ENCODE measurements at regions not wholly inside any gene's neighbourhood (a gene's known extent, or its start where the extent isn't known, plus 50 kb on each side); places are given as distances from the start of the nearest gene placed in this dataset.

DNA sequence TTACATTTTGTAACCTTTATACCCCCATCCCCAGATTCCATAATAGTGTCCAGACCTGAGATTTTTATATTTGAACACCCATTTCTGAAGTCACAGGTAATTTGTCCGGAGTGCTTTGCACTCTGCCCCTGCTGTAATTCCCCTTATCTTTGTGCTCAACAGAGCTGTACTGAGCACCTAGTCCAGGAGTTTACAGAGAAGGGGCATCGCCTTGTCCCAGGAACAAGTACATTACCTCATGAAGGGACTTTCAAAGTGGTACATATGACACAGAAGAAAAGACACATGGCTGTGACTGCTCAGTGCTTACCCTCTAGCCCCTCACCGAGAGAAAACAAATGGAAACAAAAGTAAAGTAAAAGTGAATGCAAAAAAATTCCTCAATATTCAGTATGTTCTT is 373.5 kb downstream of the SOX11 start:
- H3K36me3 ChIP-seq (ENCODE audit: control insufficient read depth, insufficient read depth, low read length): no peaks in the 10 kb centered on the region
- no peak overlapping the region for H3K4me3 ChIP-seq (ENCODE audit: insufficient read depth, low read depth, low read length, poor library complexity, severe bottlenecking)
- no peak overlapping the region for H3K27ac ChIP-seq (ENCODE audit: insufficient read depth, low read length, poor library complexity, severe bottlenecking)
- DNase-seq: no peak
- no peaks in the 10 kb centered on the region for H3K4me1 ChIP-seq (ENCODE audit: control insufficient read depth, insufficient read depth, low read length, poor library complexity, severe bottlenecking)
- H3K27me3 ChIP-seq (replicated peaks; ENCODE audit: control insufficient read depth, insufficient read depth, low read length, poor library complexity, severe bottlenecking): no peaks in the 10 kb centered on the region
- H3K9me3 ChIP-seq (ENCODE audit: control insufficient read depth, low read length): no peaks in the 10 kb centered on the region

DNA sequence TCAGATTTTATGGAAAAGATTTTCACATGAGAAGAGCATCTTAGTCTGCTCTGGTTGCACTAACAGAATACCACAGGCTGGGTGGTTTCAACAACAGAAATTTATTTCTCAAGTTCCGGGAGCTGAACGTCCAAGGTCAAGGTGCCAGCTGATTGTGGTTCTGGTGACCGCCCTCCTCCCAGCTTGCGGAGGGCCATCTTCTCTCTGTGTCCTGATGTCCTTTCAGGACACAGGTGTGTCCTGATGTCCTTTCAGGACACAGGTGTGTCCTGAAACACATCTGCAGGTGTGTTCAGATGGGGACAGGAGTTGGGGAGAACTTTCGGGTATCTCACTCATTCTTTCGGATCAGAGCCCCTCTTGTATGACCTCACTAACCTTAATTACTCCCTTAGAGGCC is 374.9 kb downstream of the SOX11 start:
- Histone ChIP-seq H3K4me3 (ENCODE audit: insufficient read depth, low read depth, low read length, poor library complexity, severe bottlenecking) (no peak overlapping the region), H3K4me1 (ENCODE audit: control insufficient read depth, insufficient read depth, low read length, poor library complexity, severe bottlenecking) (no peaks in the 10 kb centered on the region), H3K27me3 (replicated peaks; ENCODE audit: control insufficient read depth, insufficient read depth, low read length, poor library complexity, severe bottlenecking) (no peaks in the 10 kb centered on the region), H3K27ac (ENCODE audit: insufficient read depth, low read length, poor library complexity, severe bottlenecking) (no peak overlapping the region), H3K36me3 (ENCODE audit: control insufficient read depth, insufficient read depth, low read length) (no peaks in the 10 kb centered on the region), H3K9me3 (ENCODE audit: control insufficient read depth, low read length) (no peaks in the 10 kb centered on the region)
- no peak for DNase-seq

DNA sequence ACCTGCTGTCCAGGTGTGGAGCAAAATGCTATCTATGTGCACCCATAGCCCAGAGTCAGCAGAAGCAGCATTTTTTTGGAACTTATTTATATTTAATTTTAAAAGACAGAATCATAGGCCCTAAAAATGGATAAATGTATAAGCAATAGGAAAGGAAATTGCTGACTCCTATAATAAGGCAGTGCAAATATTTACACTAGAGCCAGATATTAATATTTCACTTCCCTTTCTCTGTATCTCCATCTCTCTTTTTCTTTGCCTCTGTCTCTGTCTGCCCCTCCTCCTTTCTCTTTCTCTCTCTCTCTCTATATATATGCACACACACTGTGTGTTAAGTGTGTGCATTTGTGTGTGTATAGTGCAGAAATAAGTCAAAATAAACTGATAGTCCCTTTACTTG is 375.6 kb downstream of the SOX11 start:
- Histone ChIP-seq H3K27ac (ENCODE audit: insufficient read depth, low read length, poor library complexity, severe bottlenecking) (no peak overlapping the region), H3K4me1 (ENCODE audit: control insufficient read depth, insufficient read depth, low read length, poor library complexity, severe bottlenecking) (no peaks in the 10 kb centered on the region), H3K4me3 (ENCODE audit: insufficient read depth, low read depth, low read length, poor library complexity, severe bottlenecking) (no peak overlapping the region), H3K9me3 (ENCODE audit: control insufficient read depth, low read length) (no peaks in the 10 kb centered on the region), H3K27me3 (replicated peaks; ENCODE audit: control insufficient read depth, insufficient read depth, low read length, poor library complexity, severe bottlenecking) (no peaks in the 10 kb centered on the region), H3K36me3 (ENCODE audit: control insufficient read depth, insufficient read depth, low read length) (no peaks in the 10 kb centered on the region)
- no peak for DNase-seq

DNA sequence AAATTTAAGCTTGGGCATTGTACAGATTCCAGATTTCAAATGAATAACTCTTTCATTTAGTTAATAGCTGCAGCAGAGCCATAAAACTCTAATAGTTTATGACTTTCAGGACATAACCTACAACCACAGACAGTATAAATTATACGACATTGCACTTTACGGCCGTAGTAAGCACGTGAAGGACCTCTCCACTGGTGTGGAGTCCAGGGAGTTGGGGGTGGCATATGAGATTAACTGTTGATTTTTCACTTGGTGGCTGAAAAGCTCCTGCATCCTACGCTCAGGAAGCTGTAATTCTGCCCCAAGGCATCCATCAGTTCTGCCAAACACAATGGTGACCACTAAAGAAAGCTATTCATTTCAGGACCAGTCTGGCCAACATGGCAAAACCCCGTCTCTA is 376.2 kb downstream of the SOX11 start:
- no peaks in the 10 kb centered on the region for H3K4me1 ChIP-seq (ENCODE audit: control insufficient read depth, insufficient read depth, low read length, poor library complexity, severe bottlenecking)

DNA sequence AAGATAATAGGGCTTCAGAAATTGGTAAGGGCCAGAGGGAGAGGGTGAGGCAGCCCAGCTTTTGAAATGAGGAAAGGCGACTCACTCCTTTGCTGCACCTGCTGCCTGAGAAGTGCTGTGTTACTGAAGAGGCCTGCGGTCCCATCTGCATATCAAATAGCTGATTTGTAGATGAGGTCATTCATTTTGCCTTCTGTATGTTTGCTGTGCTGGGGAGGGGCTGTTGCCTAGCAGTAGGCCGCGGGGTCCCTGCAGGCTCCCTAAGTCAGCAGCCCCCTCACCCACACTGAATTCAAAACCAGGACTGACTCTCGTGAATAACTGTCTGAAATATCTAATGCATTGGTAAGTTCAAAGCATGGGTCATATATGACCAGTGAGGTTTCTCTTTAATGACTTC is 377.2 kb downstream of the SOX11 start:
- H3K4me1 ChIP-seq (ENCODE audit: control insufficient read depth, insufficient read depth, low read length, poor library complexity, severe bottlenecking): no peaks in the 10 kb centered on the region
- H3K27me3 ChIP-seq (replicated peaks; ENCODE audit: control insufficient read depth, insufficient read depth, low read length, poor library complexity, severe bottlenecking): no peaks in the 10 kb centered on the region
- no peak overlapping the region for H3K4me3 ChIP-seq (ENCODE audit: insufficient read depth, low read depth, low read length, poor library complexity, severe bottlenecking)
- DNase-seq: no peak
- no peak overlapping the region for H3K27ac ChIP-seq (ENCODE audit: insufficient read depth, low read length, poor library complexity, severe bottlenecking)
- no peaks in the 10 kb centered on the region for H3K9me3 ChIP-seq (ENCODE audit: control insufficient read depth, low read length)
- no peaks in the 10 kb centered on the region for H3K36me3 ChIP-seq (ENCODE audit: control insufficient read depth, insufficient read depth, low read length)

More for the DNA sequence above, 376.2 kb downstream of the SOX11 start:
- H3K9me3 ChIP-seq (ENCODE audit: control insufficient read depth, low read length): no peaks in the 10 kb centered on the region
- no peaks in the 10 kb centered on the region for H3K36me3 ChIP-seq (ENCODE audit: control insufficient read depth, insufficient read depth, low read length)
- DNase-seq: no peak
- no peak overlapping the region for H3K27ac ChIP-seq (ENCODE audit: insufficient read depth, low read length, poor library complexity, severe bottlenecking)
- H3K4me3 ChIP-seq (ENCODE audit: insufficient read depth, low read depth, low read length, poor library complexity, severe bottlenecking): no peak overlapping the region
- H3K27me3 ChIP-seq (replicated peaks; ENCODE audit: control insufficient read depth, insufficient read depth, low read length, poor library complexity, severe bottlenecking): no peaks in the 10 kb centered on the region

DNA sequence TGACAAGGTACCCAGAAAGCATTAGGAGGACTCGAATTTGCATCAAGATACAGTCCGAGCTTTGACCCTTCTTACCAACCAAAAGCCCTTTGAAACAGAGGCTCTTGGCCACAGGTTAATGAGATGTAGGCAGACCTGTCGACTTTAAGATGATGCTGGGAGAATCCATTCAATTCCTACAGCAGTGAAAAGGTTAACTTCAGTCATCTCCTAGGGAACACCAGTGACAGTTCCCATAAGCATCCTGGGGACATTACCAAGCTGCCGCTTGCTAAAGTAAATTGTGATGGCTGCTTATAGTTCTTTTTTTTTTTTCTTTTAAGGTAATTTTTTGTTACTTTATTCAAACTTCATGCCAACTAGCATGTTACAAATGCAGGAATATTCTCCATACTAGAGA is 379.3 kb downstream of the SOX11 start:
- no peaks in the 10 kb centered on the region for H3K27me3 ChIP-seq (replicated peaks; ENCODE audit: control insufficient read depth, insufficient read depth, low read length, poor library complexity, severe bottlenecking)
- no peak for DNase-seq
- no peaks in the 10 kb centered on the region for H3K9me3 ChIP-seq (ENCODE audit: control insufficient read depth, low read length)
- H3K4me3 ChIP-seq (ENCODE audit: insufficient read depth, low read depth, low read length, poor library complexity, severe bottlenecking): no peak overlapping the region
- no peak overlapping the region for H3K27ac ChIP-seq (ENCODE audit: insufficient read depth, low read length, poor library complexity, severe bottlenecking)
- H3K36me3 ChIP-seq (ENCODE audit: control insufficient read depth, insufficient read depth, low read length): no peaks in the 10 kb centered on the region
- H3K4me1 ChIP-seq (ENCODE audit: control insufficient read depth, insufficient read depth, low read length, poor library complexity, severe bottlenecking): no peaks in the 10 kb centered on the region

DNA sequence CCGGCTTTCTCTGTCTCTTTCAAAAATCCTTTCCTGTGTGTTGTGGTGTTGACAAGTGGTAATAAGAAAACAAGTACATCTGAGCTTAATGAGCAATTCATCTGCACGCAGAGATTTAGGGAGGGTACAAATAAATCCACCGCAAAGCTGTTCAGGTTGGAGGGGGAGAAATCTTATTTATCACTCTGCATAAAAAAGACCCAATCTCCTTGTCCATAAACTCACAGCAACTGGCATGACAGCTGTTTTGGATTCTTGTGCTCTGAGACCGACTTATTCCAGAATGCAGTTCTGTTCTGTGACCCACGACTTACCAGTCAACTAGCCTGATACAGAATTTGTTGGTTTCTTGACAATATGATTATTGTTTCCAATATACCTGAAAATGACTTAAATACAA is 380.1 kb downstream of the SOX11 start:
- Histone ChIP-seq H3K27ac (ENCODE audit: insufficient read depth, low read length, poor library complexity, severe bottlenecking) (no peak overlapping the region), H3K9me3 (ENCODE audit: control insufficient read depth, low read length) (no peaks in the 10 kb centered on the region), H3K4me3 (ENCODE audit: insufficient read depth, low read depth, low read length, poor library complexity, severe bottlenecking) (no peak overlapping the region), H3K36me3 (ENCODE audit: control insufficient read depth, insufficient read depth, low read length) (no peaks in the 10 kb centered on the region), H3K4me1 (ENCODE audit: control insufficient read depth, insufficient read depth, low read length, poor library complexity, severe bottlenecking) (no peaks in the 10 kb centered on the region), H3K27me3 (replicated peaks; ENCODE audit: control insufficient read depth, insufficient read depth, low read length, poor library complexity, severe bottlenecking) (no peaks in the 10 kb centered on the region)
- no peak for DNase-seq

DNA sequence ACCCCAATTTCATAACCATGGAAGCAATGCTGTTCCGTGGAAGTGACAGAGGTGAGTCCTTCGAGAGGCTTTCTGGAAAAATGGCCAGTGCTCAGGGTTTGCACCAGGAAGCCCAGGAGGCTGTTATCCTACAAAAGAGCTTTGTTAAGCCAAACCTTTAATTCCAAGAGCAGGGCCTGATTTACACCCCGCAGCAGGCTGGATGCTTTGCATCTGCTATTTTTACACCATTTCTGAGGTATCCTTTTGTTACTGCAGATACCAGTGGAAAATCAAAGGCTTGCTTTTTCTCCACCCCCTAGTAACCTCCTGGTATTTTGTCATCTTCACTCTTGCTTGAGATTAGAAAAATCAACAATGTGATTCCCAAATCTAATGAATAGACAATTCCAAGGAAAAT is 380.6 kb downstream of the SOX11 start:
- no peak overlapping the region for H3K27ac ChIP-seq (ENCODE audit: insufficient read depth, low read length, poor library complexity, severe bottlenecking)
- no peak for DNase-seq
- no peaks in the 10 kb centered on the region for H3K27me3 ChIP-seq (replicated peaks; ENCODE audit: control insufficient read depth, insufficient read depth, low read length, poor library complexity, severe bottlenecking)
- H3K4me3 ChIP-seq (ENCODE audit: insufficient read depth, low read depth, low read length, poor library complexity, severe bottlenecking): no peak overlapping the region
- H3K4me1 ChIP-seq (ENCODE audit: control insufficient read depth, insufficient read depth, low read length, poor library complexity, severe bottlenecking): no peaks in the 10 kb centered on the region
- H3K9me3 ChIP-seq (ENCODE audit: control insufficient read depth, low read length): no peaks in the 10 kb centered on the region
- H3K36me3 ChIP-seq (ENCODE audit: control insufficient read depth, insufficient read depth, low read length): no peaks in the 10 kb centered on the region

DNA sequence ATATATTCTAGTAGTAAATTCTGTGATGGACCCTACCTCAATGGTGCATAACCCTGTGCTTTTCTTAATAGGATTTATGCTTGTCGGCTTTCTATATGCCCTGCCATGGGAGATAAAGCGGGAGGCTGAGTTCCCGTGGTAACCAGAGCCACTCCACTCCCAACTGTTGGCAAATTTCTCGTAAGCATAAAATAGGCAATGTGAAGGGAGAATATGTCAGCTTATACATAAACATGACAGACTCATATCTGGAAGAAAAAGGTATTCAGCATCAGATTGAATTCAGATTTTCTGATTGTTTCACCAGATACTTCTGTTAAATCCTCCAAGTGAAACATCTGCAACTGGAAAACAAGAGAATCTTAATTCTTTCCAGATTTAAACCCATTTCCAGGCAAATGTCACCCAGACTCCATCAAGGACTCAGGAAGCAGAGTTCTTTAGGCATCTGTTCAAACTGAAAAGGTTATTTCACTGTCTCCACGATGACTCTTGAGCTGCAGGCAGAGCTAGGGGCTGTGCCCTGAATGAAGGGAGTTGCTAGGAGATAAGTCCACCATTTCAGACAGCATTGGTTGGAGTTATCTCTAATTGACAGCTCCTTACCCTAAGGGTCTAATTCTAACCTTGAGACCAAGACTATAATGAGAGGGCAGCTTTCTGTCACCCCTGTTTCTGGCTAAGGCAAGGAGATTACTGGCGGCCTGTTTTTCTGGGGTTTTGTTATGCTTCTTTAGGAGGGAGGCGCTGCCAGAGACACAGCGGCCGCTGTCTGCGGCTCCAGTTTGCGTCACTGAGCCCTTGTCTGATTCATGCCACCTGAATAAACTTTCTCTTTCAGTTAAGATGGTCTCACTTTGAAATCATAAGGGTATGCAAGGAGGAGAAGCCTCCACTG is 381.3 kb downstream of the SOX11 start:
- Histone ChIP-seq H3K27me3 (replicated peaks; ENCODE audit: control insufficient read depth, insufficient read depth, low read length, poor library complexity, severe bottlenecking) (no peaks in the 10 kb centered on the region), H3K36me3 (ENCODE audit: control insufficient read depth, insufficient read depth, low read length) (no peaks in the 10 kb centered on the region), H3K4me3 (ENCODE audit: insufficient read depth, low read depth, low read length, poor library complexity, severe bottlenecking) (no peak overlapping the region), H3K9me3 (ENCODE audit: control insufficient read depth, low read length) (no peaks in the 10 kb centered on the region), H3K4me1 (ENCODE audit: control insufficient read depth, insufficient read depth, low read length, poor library complexity, severe bottlenecking) (no peaks in the 10 kb centered on the region), H3K27ac (ENCODE audit: insufficient read depth, low read length, poor library complexity, severe bottlenecking) (no peak overlapping the region)
- no peak for DNase-seq

DNA sequence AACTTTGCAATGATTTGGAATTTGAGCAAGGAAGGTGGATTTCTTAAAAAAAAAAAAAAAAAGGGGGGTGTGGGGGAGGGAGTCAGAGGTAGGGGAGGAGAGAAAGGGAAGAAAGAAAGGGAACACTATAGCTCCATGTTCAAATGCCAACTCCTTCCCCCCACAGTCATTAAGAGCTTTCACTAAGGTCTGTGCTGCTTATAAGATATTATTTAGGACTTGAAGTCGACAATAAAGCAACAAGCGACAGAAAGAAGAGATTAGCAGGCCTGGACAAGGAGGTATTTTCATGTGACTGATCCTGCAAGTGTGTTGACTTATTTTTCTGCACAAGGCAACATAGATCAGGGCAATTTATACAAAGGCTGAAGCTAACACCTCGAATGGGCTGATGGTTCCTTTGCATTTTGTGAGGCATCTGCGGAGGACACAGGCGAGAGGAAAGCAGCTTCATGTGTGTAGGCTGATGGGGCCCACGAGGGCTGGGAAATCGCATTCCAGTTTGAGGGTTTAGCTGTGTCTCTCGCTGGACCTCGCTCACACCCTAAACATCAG is 382.0 kb downstream of the SOX11 start:
- Histone ChIP-seq H3K27me3 (replicated peaks; ENCODE audit: control insufficient read depth, insufficient read depth, low read length, poor library complexity, severe bottlenecking) (no peaks in the 10 kb centered on the region), H3K27ac (ENCODE audit: insufficient read depth, low read length, poor library complexity, severe bottlenecking) (no peak overlapping the region), H3K36me3 (ENCODE audit: control insufficient read depth, insufficient read depth, low read length) (no peaks in the 10 kb centered on the region), H3K4me1 (ENCODE audit: control insufficient read depth, insufficient read depth, low read length, poor library complexity, severe bottlenecking) (no peaks in the 10 kb centered on the region), H3K9me3 (ENCODE audit: control insufficient read depth, low read length) (no peaks in the 10 kb centered on the region), H3K4me3 (ENCODE audit: insufficient read depth, low read depth, low read length, poor library complexity, severe bottlenecking) (no peak overlapping the region)
- DNase-seq: no peak

Data from effector memory CD4-positive, alpha-beta T cell (primary cell).